ENCODE measurements at regions not wholly inside any gene's neighbourhood (a gene's known extent, or its start where the extent isn't known, plus 50 kb on each side); places are given as distances from the start of the nearest gene placed in this dataset.

DNA sequence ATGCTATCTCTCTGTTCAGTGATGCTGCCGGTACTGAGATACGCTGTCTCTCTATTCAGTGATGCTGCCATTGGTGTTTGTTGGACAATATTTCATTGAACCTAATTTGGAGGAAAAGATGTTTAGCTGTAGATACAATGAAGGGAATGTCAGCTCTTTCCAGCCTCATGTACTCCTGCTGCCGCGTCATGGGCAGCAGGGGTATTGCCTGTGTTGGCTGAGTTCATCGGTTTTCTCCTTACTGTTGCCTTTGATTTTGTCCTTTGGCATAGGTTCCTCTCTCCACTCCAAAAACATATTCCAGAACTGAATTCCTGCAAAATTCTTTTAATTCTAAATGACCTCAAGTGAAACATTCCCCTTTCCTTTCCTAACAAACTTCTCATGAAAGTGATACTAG is 942.6 kb downstream of the NLGN4Y start:
- TF ChIP-seq, protein P1, sequence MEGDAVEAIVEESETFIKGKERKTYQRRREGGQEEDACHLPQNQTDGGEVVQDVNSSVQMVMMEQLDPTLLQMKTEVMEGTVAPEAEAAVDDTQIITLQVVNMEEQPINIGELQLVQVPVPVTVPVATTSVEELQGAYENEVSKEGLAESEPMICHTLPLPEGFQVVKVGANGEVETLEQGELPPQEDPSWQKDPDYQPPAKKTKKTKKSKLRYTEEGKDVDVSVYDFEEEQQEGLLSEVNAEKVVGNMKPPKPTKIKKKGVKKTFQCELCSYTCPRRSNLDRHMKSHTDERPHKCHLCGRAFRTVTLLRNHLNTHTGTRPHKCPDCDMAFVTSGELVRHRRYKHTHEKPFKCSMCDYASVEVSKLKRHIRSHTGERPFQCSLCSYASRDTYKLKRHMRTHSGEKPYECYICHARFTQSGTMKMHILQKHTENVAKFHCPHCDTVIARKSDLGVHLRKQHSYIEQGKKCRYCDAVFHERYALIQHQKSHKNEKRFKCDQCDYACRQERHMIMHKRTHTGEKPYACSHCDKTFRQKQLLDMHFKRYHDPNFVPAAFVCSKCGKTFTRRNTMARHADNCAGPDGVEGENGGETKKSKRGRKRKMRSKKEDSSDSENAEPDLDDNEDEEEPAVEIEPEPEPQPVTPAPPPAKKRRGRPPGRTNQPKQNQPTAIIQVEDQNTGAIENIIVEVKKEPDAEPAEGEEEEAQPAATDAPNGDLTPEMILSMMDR (IDR thresholded peaks at IDR 0.05): peak; percentile 29
- Histone ChIP-seq H3K4me1 (ENCODE audit: control insufficient read depth in 1 of 2, low read depth in 2 of 2) (no peaks in the 10 kb centered on the region), H3K9me3 (no peaks in the 10 kb centered on the region), H3K36me3 (no peaks in the 10 kb centered on the region), H3K27me3 (replicated peaks; ENCODE audit: insufficient read depth) (no peaks in the 10 kb centered on the region), H3K27ac (no peak overlapping the region), H3K4me3 (no peak overlapping the region)
- no peak for DNase-seq (ENCODE audit: low spot score)
- no peak for ATAC-seq (ENCODE audit: insufficient number of reproducible peaks, low FRiP score, low read depth)

GRCh38 chrY:15468091-15468490 is 943.8 kb downstream of the NLGN4Y start:
- TF ChIP-seq, protein P1 (IDR thresholded peaks at IDR 0.05): no peak
- DNase-seq (ENCODE audit: low spot score): no peak
- no peaks in the 10 kb centered on the region for H3K27me3 ChIP-seq (replicated peaks; ENCODE audit: insufficient read depth)
- H3K9me3 ChIP-seq: no peaks in the 10 kb centered on the region
- no peaks in the 10 kb centered on the region for H3K4me1 ChIP-seq (ENCODE audit: control insufficient read depth in 1 of 2, low read depth in 2 of 2)
- ATAC-seq (ENCODE audit: insufficient number of reproducible peaks, low FRiP score, low read depth): no peak
- no peak overlapping the region for H3K4me3 ChIP-seq
- H3K27ac ChIP-seq: no peak overlapping the region
- H3K36me3 ChIP-seq: no peaks in the 10 kb centered on the region

- Histone ChIP-seq H3K27me3 (replicated peaks; ENCODE audit: insufficient read depth) (no peaks in the 10 kb centered on the region), H3K4me1 (ENCODE audit: control insufficient read depth in 1 of 2, low read depth in 2 of 2) (no peaks in the 10 kb centered on the region), H3K4me3 (no peak overlapping the region), H3K36me3 (no peaks in the 10 kb centered on the region), H3K9me3 (no peaks in the 10 kb centered on the region), H3K27ac (no peak overlapping the region)
- TF ChIP-seq, protein P1 (IDR thresholded peaks at IDR 0.05): no peak
- ATAC-seq (ENCODE audit: insufficient number of reproducible peaks, low FRiP score, low read depth) (no peak), DNase-seq (ENCODE audit: low spot score) (no peak)
Observed at GRCh38 chrY:15471371-15471770, 947.0 kb downstream of the NLGN4Y start.

DNA sequence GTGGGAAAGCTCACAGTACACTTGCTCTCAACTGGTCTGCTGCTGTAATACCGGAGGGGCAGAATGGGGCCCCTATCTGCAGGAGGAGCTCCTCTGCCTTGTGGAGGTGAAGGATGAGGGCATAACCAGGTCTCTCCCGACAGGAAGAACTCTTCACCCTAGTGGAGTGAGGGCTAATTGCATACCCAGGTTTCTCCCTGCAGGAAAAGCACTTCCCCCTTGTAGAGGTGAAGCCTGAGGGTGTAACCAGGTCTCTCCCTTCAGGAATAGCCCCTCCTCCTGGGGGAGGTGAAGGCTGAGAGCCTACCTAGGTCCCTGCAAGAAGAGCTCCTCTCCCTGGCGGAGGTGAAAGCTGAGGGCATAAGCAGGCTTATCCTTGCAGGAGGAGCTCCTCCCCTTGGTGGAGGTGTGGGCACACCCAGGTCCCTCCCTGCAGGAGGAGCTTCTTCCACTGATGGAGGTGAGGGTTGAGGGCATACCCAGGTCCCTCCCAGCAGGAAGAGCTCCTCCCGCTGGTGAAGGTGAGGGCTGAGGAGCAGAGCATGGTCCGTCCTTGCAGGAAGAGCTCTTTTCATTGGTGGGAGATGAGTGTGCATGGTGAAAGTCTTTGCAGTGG is 954.1 kb downstream of the NLGN4Y start:
- DNase-seq (ENCODE audit: low spot score): no peak
- Histone ChIP-seq H3K27ac (no peak overlapping the region), H3K36me3 (no peaks in the 10 kb centered on the region)

GRCh38 chrY:15500536-15500935 is 976.2 kb downstream of the NLGN4Y start:
- TF ChIP-seq, protein P1 (IDR thresholded peaks at IDR 0.05): no peak
- Histone ChIP-seq H3K4me1 (ENCODE audit: control insufficient read depth in 1 of 2, low read depth in 2 of 2) (no peaks in the 10 kb centered on the region), H3K27me3 (replicated peaks; ENCODE audit: insufficient read depth) (no peaks in the 10 kb centered on the region), H3K27ac (no peak overlapping the region), H3K4me3 (no peak overlapping the region), H3K36me3 (no peaks in the 10 kb centered on the region), H3K9me3 (no peaks in the 10 kb centered on the region)
- DNase-seq (ENCODE audit: low spot score): no peak
- ATAC-seq (ENCODE audit: insufficient number of reproducible peaks, low FRiP score, low read depth): no peak

More for the DNA sequence above, 954.1 kb downstream of the NLGN4Y start:
- no peaks in the 10 kb centered on the region for H3K27me3 ChIP-seq (replicated peaks; ENCODE audit: insufficient read depth)
- H3K4me1 ChIP-seq (ENCODE audit: control insufficient read depth in 1 of 2, low read depth in 2 of 2): no peaks in the 10 kb centered on the region
- TF ChIP-seq, protein P1 (IDR thresholded peaks at IDR 0.05): no peak
- no peak overlapping the region for H3K4me3 ChIP-seq
- H3K9me3 ChIP-seq: no peaks in the 10 kb centered on the region
- no peak for ATAC-seq (ENCODE audit: insufficient number of reproducible peaks, low FRiP score, low read depth)

All from thoracic aorta (tissue), 2 donors.